ENCODE measurements at regions not wholly inside any gene's neighbourhood (a gene's known extent, or its start where the extent isn't known, plus 50 kb on each side); places are given as distances from the start of the nearest gene placed in this dataset.

GRCh38 chr5:130496215-130496614 is 592.0 kb downstream of the CHSY3 start:
- Histone ChIP-seq H3K4me1 (ENCODE audit: control insufficient read depth, insufficient read depth, low read length) (no peaks in the 10 kb centered on the region), H3K36me3 (ENCODE audit: control insufficient read depth in 2 of 2, insufficient read depth in 2 of 2, low read length in 1 of 2) (no peaks in the 10 kb centered on the region), H3K79me2 (ENCODE audit: control insufficient read depth, insufficient read depth, low read length) (no peaks in the 10 kb centered on the region), H3K27me3 (replicated peaks in 1 of 2; ENCODE audit: control insufficient read depth in 2 of 2, insufficient read depth in 2 of 2, low read length in 1 of 2) (no peaks in the 10 kb centered on the region), H4K20me1 (ENCODE audit: control insufficient read depth, insufficient read depth) (no peaks in the 10 kb centered on the region), H3K9ac (ENCODE audit: control insufficient read depth, insufficient read depth, low read length) (no peak overlapping the region), H3K4me2 (ENCODE audit: control insufficient read depth, insufficient read depth) (no peak overlapping the region), H3K9me3 (replicated peaks; ENCODE audit: control insufficient read depth, insufficient read depth, low read length) (no peaks in the 10 kb centered on the region), H2AFZ (ENCODE audit: control insufficient read depth, low read depth, low read length) (no peak overlapping the region), H3K27ac (ENCODE audit: control insufficient read depth, insufficient read depth) (no peak overlapping the region), H3K4me3 (no peak overlapping the region)
- TF ChIP-seq SREBF1 (IDR thresholded peaks at IDR 0.05; ENCODE audit: low read length): no peak
- TF ChIP-seq, protein P1, sequence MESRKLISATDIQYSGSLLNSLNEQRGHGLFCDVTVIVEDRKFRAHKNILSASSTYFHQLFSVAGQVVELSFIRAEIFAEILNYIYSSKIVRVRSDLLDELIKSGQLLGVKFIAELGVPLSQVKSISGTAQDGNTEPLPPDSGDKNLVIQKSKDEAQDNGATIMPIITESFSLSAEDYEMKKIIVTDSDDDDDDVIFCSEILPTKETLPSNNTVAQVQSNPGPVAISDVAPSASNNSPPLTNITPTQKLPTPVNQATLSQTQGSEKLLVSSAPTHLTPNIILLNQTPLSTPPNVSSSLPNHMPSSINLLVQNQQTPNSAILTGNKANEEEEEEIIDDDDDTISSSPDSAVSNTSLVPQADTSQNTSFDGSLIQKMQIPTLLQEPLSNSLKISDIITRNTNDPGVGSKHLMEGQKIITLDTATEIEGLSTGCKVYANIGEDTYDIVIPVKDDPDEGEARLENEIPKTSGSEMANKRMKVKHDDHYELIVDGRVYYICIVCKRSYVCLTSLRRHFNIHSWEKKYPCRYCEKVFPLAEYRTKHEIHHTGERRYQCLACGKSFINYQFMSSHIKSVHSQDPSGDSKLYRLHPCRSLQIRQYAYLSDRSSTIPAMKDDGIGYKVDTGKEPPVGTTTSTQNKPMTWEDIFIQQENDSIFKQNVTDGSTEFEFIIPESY (IDR thresholded peaks at IDR 0.05): no peak
- TF ChIP-seq E2F4 (IDR thresholded peaks at IDR 0.05; ENCODE audit: low read depth, low read length): no peak
- no peak for TF ChIP-seq CBX5 (IDR thresholded peaks at IDR 0.05; ENCODE audit: low read depth)
- no peak for TF ChIP-seq RBBP5 (conservative IDR thresholded peaks at IDR 0.05)
- no peak for TF ChIP-seq NFYA (IDR thresholded peaks at IDR 0.05; ENCODE audit: borderline replicate concordance, low read depth, low read length)
- no peak for TF ChIP-seq BMI1 (IDR thresholded peaks at IDR 0.05; ENCODE audit: borderline replicate concordance)
- TF ChIP-seq ZBED1 (IDR thresholded peaks at IDR 0.05; ENCODE audit: borderline replicate concordance): no peak
- no peak for TF ChIP-seq IKZF2 (IDR thresholded peaks at IDR 0.05)
- no peak for TF ChIP-seq RAD21 (IDR thresholded peaks at IDR 0.05; ENCODE audit: insufficient read depth, low read depth, low read length)
- no peak for TF ChIP-seq LARP7 (IDR thresholded peaks at IDR 0.05)
- TF ChIP-seq IKZF1 (conservative IDR thresholded peaks at IDR 0.05): no peak
- no peak for TF ChIP-seq SKIL (IDR thresholded peaks at IDR 0.05; ENCODE audit: low read depth, poor library complexity, severe bottlenecking)
- no peak for TF ChIP-seq MTA2 (IDR thresholded peaks at IDR 0.05; ENCODE audit: low read depth)
- TF ChIP-seq NBN (IDR thresholded peaks at IDR 0.05): no peak
- TF ChIP-seq POLR2AphosphoS2 (IDR thresholded peaks at IDR 0.05; ENCODE audit: low read depth, low read length): no peak
- TF ChIP-seq HDAC6 (IDR thresholded peaks at IDR 0.05; ENCODE audit: unreplicated experiment): no peak
- TF ChIP-seq ZNF207 (IDR thresholded peaks at IDR 0.05; ENCODE audit: borderline replicate concordance): no peak
- TF ChIP-seq ZNF24 (IDR thresholded peaks at IDR 0.05): no peak
- no peak for FAIRE-seq
- no peak for ATAC-seq
- intact Hi-C loops (cut with micrococcal nuclease; ENCODE audit: unreplicated experiment): no loop called here
- POLR2A ChIA-PET: interaction anchor here (0.7 kb wide), 1 partner anchor 261 kb away, joined by 3 read pairs; no protein-coding TSS in a partner anchor
- CTCF ChIA-PET: no interaction called here
- RAD21 ChIA-PET (ENCODE audit: unreplicated experiment): no interaction called here
- BruUV-seq (replicated peaks): no TSS peak
- SMC1A ChIA-PET (ENCODE audit: uncharacterized antibody, unreplicated experiment): no interaction called here
- WGBS (ENCODE audit: insufficient coverage, insufficient replicate concordance, low lambda C conversion rate, missing lambda C conversion rate): 0% methylated on average over 1 of the region's 1 CpG
- DNase-seq (ENCODE audit: low read depth, low spot score): no peak
- in situ Hi-C loops (cut with MboI): no loop called here
